Colonic mucosa (tissue), 4 donors: ENCODE measurements at regions not wholly inside any gene's neighbourhood (a gene's known extent, or its start where the extent isn't known, plus 50 kb on each side); places are given as distances from the start of the nearest gene placed in this dataset.
"Not testable (repeated sequence)": the region's sequence is repeated elsewhere in the genome, so short reads cannot be mapped to it uniquely, and the experiment has no call there.

ENCODE experiments used
- DNase-seq: peaks from one replicate; pipeline ENCODE4 v3.0.0-alpha.2; 2020
- H3K27ac ChIP-seq: fragments of 200-600 bp; one replicate; pipeline ENCODE4 v1.8.0; 2021
- H3K27me3 ChIP-seq: fragments of 200-600 bp; one replicate; pipeline ENCODE4 v1.8.0; 2021
- H3K36me3 ChIP-seq: fragments of 200-600 bp; one replicate; pipeline ENCODE4 v1.8.0; 2021
- H3K4me1 ChIP-seq: fragments of 200-600 bp; one replicate; pipeline ENCODE4 v1.8.0; 2021; ENCODE audit warnings: mild to moderate bottlenecking
- H3K4me3 ChIP-seq: fragments of 200-600 bp; one replicate; pipeline ENCODE4 v1.8.0; 2021
- H3K9ac ChIP-seq, 2 donors: one replicate each; pipeline ENCODE4 v1.7.0; 2013; ENCODE audit warnings: control low read depth in 2 of 2, low read depth in 2 of 2, low read length in 2 of 2
- H3K9me3 ChIP-seq: fragments of 200-600 bp; one replicate; pipeline ENCODE4 v1.8.0; 2021
- intact Hi-C: fragments of 100-400 bp; cut with DNase I; formaldehyde crosslinking; loops from one replicate; pipeline ENCODE4 v1.14.1; 2022
- TF ChIP-seq, protein P1 (sequence below): fragments of 200-600 bp; IDR thresholded peaks from one replicate; pipeline ENCODE4 v1.8.0; 2022; ENCODE audit warnings: antibody characterized with exemption, mild to moderate bottlenecking
- donor health status: healthy.
- donor health status: DM: no; HTN: no; CAD: no.
- donor health status: DM: no; HTN: no; CAD: no.

DNA sequence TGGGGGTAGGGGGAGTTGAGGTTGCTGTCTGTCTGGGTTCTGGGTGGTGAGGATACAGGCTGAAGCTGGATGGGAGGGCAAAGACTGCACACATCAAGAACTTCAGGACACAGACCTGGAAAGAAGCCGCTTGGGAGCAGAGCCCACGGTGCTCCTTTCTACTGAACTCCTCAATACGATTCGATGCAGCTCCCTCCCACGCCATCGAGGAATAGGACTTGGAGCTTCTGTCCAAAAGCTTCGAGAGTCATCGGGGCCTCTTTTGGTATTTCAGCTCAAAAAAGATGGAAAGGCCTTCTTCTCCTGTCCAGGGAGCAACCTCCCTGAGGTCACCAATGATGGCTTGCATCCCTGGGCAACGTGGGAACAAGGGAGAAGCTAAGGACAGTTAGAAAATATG, 407.1 kb upstream of the MGMT start:
- intact Hi-C loops, result no loop called here
- peak; percentile 4 for DNase-seq
- H3K4me1 ChIP-seq, result no peaks in the 10 kb centered on the region
- H3K36me3 ChIP-seq, result no peaks in the 10 kb centered on the region
- TF ChIP-seq, protein P1, sequence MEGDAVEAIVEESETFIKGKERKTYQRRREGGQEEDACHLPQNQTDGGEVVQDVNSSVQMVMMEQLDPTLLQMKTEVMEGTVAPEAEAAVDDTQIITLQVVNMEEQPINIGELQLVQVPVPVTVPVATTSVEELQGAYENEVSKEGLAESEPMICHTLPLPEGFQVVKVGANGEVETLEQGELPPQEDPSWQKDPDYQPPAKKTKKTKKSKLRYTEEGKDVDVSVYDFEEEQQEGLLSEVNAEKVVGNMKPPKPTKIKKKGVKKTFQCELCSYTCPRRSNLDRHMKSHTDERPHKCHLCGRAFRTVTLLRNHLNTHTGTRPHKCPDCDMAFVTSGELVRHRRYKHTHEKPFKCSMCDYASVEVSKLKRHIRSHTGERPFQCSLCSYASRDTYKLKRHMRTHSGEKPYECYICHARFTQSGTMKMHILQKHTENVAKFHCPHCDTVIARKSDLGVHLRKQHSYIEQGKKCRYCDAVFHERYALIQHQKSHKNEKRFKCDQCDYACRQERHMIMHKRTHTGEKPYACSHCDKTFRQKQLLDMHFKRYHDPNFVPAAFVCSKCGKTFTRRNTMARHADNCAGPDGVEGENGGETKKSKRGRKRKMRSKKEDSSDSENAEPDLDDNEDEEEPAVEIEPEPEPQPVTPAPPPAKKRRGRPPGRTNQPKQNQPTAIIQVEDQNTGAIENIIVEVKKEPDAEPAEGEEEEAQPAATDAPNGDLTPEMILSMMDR, result no peak
- no peak overlapping the region for H3K27ac ChIP-seq
- H3K4me3 ChIP-seq, result no peak overlapping the region
- H3K27me3 ChIP-seq, result no peaks in the 10 kb centered on the region
- H3K9me3 ChIP-seq, result no peaks in the 10 kb centered on the region
- no peak overlapping the region for H3K9ac ChIP-seq

DNA sequence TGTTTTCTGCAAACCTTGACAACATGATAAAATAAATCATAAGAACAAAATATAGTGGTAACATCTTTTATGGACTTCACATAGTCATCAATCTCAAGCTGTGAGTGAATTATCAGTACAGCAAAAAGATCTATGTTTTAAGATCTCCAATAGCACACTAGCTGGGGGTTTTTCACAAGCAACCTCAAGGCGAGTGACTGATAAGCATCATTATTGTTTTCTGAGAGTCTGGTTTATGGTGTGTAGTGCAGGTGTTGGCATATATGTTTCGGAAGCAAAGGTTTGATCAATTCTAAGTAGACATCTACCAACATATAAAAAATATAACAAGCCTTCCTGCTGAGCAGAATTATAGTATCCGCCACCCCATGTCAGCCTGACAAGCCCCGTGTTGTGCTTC, 403.8 kb upstream of the MGMT start:
- H3K4me1 ChIP-seq, result no peaks in the 10 kb centered on the region

DNA sequence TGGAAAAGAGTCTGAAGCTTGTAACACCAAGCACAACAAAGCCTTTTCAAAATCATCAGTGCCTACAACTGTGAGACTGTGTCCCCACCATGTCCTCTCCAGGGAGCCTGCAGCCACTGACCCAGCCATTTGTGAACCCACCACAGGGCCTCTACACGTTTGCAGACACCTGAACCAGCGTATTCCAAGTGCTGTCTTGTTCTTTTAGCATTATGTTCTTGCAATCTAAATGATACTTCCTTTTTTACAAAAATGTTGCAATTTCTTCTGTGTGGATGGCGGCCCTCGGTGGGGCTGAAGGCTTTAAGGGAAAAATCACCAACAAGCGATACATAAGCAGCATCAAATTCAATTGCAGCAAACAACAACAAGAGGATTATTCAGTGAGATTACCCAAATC, 403.2 kb upstream of the MGMT start:
- no peak overlapping the region for H3K9ac ChIP-seq
- intact Hi-C loops, result no loop called here

More for the DNA sequence above, 403.8 kb upstream of the MGMT start:
- Histone ChIP-seq H3K9me3 (no peaks in the 10 kb centered on the region), H3K27ac (no peak overlapping the region), H3K9ac (no peak overlapping the region), H3K36me3 (no peaks in the 10 kb centered on the region), H3K4me3 (no peak overlapping the region), H3K27me3 (no peaks in the 10 kb centered on the region)
- intact Hi-C loops, result no loop called here
- DNase-seq, result no peak
- TF ChIP-seq, protein P1, result no peak

DNA sequence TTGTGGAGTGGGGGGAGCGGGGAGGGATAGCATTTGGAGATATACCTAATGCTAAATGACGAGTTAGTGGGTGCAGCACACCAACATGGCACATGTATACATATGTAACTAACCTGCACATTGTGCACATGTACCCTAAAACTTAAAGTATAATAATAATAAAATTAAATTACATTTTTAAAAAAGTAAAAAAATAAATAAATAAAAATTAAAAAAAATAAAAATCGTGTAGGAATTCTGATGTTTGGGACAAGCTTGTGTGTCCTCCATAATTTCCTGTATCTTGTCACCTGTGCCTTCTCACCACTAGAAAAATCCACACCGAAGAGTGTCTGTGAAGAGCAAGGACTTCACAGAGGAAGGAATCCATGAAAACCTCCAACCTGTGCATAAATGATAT, 400.5 kb upstream of the MGMT start:
- intact Hi-C loops, H3K9ac ChIP-seq: not testable (repeated sequence)
- DNase-seq, result peak; percentile 3

More for the DNA sequence above, 403.2 kb upstream of the MGMT start:
- H3K4me1 ChIP-seq, result no peaks in the 10 kb centered on the region
- no peaks in the 10 kb centered on the region for H3K9me3 ChIP-seq
- H3K27ac ChIP-seq, result no peak overlapping the region
- DNase-seq, result peak; percentile 0
- H3K4me3 ChIP-seq, result no peak overlapping the region
- no peaks in the 10 kb centered on the region for H3K27me3 ChIP-seq
- no peaks in the 10 kb centered on the region for H3K36me3 ChIP-seq
- TF ChIP-seq, protein P1, result no peak

DNA sequence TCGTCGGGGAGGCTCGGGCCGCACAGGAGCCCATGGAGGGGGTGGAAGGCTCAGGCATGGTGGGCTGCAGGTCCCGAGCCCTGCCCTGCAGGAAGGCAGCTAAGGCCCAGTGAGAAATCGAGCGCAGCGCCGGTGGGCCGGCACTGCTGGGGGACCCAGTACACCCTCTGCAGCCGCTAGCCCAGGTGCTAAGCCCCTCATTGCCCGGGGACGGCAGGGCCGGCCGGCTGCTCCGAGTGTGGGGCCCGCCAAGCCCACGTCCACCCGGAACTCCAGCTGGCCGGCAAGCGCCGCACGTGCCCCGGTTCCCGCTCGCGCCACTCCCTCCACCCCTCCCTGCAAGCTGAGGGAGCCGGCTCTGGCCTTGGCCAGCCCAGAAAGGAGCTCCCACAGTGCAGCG, 395.6 kb upstream of the MGMT start:
- H3K27ac ChIP-seq, H3K27me3 ChIP-seq, H3K9ac ChIP-seq, intact Hi-C loops, H3K9me3 ChIP-seq, H3K4me3 ChIP-seq, H3K36me3 ChIP-seq, H3K4me1 ChIP-seq: not testable (repeated sequence)
- peak; percentile 4 for DNase-seq

More for the DNA sequence above, 400.5 kb upstream of the MGMT start:
- not testable (repeated sequence) for H3K4me1 ChIP-seq, H3K4me3 ChIP-seq, H3K27ac ChIP-seq, H3K36me3 ChIP-seq, H3K9me3 ChIP-seq, H3K27me3 ChIP-seq

DNA sequence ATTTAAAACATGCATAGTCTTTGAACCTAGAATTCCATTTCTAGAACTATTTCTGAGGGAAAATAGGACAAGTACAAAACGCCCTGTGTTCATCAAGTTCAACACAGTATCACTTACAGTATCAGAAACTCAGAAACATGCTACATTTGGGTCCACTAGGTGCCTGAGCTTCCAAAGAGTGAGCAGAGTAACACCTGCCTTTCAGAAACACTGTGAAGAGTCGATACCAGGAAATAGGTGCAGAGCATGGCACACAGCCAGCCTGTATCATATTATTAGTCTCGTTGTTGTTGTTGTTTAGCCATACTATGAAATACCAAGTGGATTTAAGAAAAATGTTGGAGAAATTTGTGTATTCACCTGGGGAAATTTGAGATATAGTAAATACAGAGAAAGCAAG, 392.1 kb upstream of the MGMT start:
- Histone ChIP-seq H3K36me3 (no peaks in the 10 kb centered on the region), H3K27ac (no peak overlapping the region), H3K4me3 (no peak overlapping the region), H3K4me1 (no peaks in the 10 kb centered on the region), H3K27me3 (no peaks in the 10 kb centered on the region), H3K9me3 (no peaks in the 10 kb centered on the region), H3K9ac (no peak overlapping the region)
- intact Hi-C loops, result no loop called here
- peak; percentile 7 for DNase-seq
- TF ChIP-seq, protein P1, result no peak

DNA sequence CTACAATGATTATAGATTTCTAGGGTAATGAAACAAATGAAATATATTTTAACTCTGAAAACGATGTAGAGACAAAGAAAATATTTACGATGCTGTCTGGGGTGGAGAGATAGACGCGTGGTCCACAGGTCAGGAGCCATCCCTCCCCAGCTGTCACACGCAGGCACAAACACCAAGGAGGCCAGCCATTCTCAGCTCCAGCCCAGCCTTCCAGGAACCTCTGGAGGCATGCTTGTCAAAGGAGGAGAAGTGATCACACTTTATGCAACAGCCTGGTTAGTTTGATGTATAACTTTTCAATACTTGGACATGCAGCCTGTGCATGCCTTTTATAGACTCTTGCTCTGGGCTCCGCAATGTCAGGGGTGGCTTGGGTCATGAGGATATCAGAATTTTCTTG, 391.5 kb upstream of the MGMT start:
- Histone ChIP-seq H3K4me3 (no peak overlapping the region), H3K27me3 (no peaks in the 10 kb centered on the region), H3K36me3 (no peaks in the 10 kb centered on the region), H3K27ac (no peak overlapping the region), H3K9me3 (no peaks in the 10 kb centered on the region), H3K9ac (no peak overlapping the region), H3K4me1 (no peaks in the 10 kb centered on the region)
- peak; percentile 9 for DNase-seq
- TF ChIP-seq, protein P1, result no peak
- intact Hi-C loops, result no loop called here
